Sigmoid colon (tissue), 6 donors: ENCODE measurements at regions not wholly inside any gene's neighbourhood (a gene's known extent, or its start where the extent isn't known, plus 50 kb on each side); places are given as distances from the start of the nearest gene placed in this dataset.
A peak's percentile ranks its signal among the peaks of the same experiment; 100 is the strongest.

Experiments used
- DNase-seq: peaks from one replicate; pipeline ENCODE4 v3.0.0-alpha.2; 2019
- H3K27ac ChIP-seq, 4 donors: fragments of 200-600 bp; sonication (generic); one replicate each; pipeline ENCODE4 v1.5.1; 2016 to 2019; ENCODE audit warnings: mild to moderate bottlenecking in 1 of 4
- H3K27me3 ChIP-seq, 3 donors: fragments of 200-600 bp; sonication (generic); one replicate each; pipeline ENCODE4 v1.5.1; 2019; ENCODE audit warnings: mild to moderate bottlenecking in 1 of 3
- H3K36me3 ChIP-seq, 4 donors: fragments of 200-600 bp; sonication (generic); one replicate each; pipeline ENCODE4 v1.5.1; 2016 to 2019
- H3K4me1 ChIP-seq, 4 donors: fragments of 200-600 bp; sonication (generic); one replicate each; pipeline ENCODE4 v1.5.1; 2017 to 2019
- H3K4me3 ChIP-seq, 4 donors: fragments of 200-600 bp; sonication (generic); one replicate each; pipeline ENCODE4 v1.5.1; 2017 to 2019; ENCODE audit warnings: mild to moderate bottlenecking in 2 of 4, moderate library complexity in 1 of 4
- H3K9me3 ChIP-seq, 4 donors: fragments of 200-600 bp in 3 of 4; sonication (generic) in 3 of 4; one replicate each; pipeline versions ENCODE4 v1.5.1 to v1.6.1; 2013 to 2019
- EP300 ChIP-seq, 4 donors: sonication (generic); formaldehyde crosslinking; IDR thresholded peaks; one replicate each; pipeline ENCODE4 v1.6.1; 2017; ENCODE audit warnings: antibody characterized with exemption in 4 of 4
- POLR2A ChIP-seq, 2 donors: fragments of 450-650 bp; IDR thresholded peaks; one replicate each; pipeline ENCODE4 v1.6.1; 2016; ENCODE audit warnings: antibody characterized with exemption in 2 of 2, mild to moderate bottlenecking in 2 of 2, moderate library complexity in 2 of 2
- POLR2AphosphoS5 ChIP-seq, 4 donors: sonication (generic); formaldehyde crosslinking; IDR thresholded peaks; one replicate each; pipeline ENCODE4 v1.6.1; 2017; ENCODE audit warnings: antibody characterized with exemption in 4 of 4
- WGBS, 2 donors: extraction: QIAGEN DNeasy Blood & Tissue Kit; methylation state at CpG; one replicate each; pipeline ENCODE4 v1.1.7; 2013; 5-methylcytosine and 5-hydroxymethylcytosine counted together
- intact Hi-C: fragments of 100-400 bp; cut with DNase I; formaldehyde crosslinking; loops from one replicate; pipeline ENCODE4 v1.15.1; 2023
- TF ChIP-seq, protein P1 (sequence below), 4 experiments: fragments of 450-650 bp in 3 of 4; fragments of 200-600 bp in 1 of 4; IDR thresholded peaks; one replicate each; pipeline ENCODE4 v1.5.1; 2016 to 2019; ENCODE audit warnings: antibody characterized with exemption in 4 of 4, mild to moderate bottlenecking in 3 of 4, moderate library complexity in 2 of 4
- donor health status: healthy with polysubstance abuse.
- donor health status: healthy.

GRCh38 chr16:87068762-87069150, 248.4 kb downstream of the C16orf95 start:
- intact Hi-C loops: loop anchor here (10.0 kb wide), 1 partner anchor 206 kb away; no protein-coding TSS in a partner anchor
- H3K27ac ChIP-seq: no peak overlapping the region
- no peak overlapping the region for H3K4me3 ChIP-seq
- 68 to 82% methylated on average over 20 of the region's 20 CpGs for WGBS, 2 donors
- peak; percentile 45 for DNase-seq
- H3K9me3 ChIP-seq: no peaks in the 10 kb centered on the region
- TF ChIP-seq POLR2AphosphoS5 (IDR thresholded peaks at IDR 0.05) (no peak), EP300 (IDR thresholded peaks at IDR 0.05) (no peak), POLR2A (IDR thresholded peaks at IDR 0.05) (no peak)
- TF ChIP-seq, protein P1, sequence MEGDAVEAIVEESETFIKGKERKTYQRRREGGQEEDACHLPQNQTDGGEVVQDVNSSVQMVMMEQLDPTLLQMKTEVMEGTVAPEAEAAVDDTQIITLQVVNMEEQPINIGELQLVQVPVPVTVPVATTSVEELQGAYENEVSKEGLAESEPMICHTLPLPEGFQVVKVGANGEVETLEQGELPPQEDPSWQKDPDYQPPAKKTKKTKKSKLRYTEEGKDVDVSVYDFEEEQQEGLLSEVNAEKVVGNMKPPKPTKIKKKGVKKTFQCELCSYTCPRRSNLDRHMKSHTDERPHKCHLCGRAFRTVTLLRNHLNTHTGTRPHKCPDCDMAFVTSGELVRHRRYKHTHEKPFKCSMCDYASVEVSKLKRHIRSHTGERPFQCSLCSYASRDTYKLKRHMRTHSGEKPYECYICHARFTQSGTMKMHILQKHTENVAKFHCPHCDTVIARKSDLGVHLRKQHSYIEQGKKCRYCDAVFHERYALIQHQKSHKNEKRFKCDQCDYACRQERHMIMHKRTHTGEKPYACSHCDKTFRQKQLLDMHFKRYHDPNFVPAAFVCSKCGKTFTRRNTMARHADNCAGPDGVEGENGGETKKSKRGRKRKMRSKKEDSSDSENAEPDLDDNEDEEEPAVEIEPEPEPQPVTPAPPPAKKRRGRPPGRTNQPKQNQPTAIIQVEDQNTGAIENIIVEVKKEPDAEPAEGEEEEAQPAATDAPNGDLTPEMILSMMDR (IDR thresholded peaks at IDR 0.05): no peak
- H3K4me1 ChIP-seq: no peaks in the 10 kb centered on the region
- H3K27me3 ChIP-seq: peaks cover 0 to 71% (median 35%) of the 10 kb centered on the region in 3 donors
- H3K36me3 ChIP-seq: no peaks in the 10 kb centered on the region

DNA sequence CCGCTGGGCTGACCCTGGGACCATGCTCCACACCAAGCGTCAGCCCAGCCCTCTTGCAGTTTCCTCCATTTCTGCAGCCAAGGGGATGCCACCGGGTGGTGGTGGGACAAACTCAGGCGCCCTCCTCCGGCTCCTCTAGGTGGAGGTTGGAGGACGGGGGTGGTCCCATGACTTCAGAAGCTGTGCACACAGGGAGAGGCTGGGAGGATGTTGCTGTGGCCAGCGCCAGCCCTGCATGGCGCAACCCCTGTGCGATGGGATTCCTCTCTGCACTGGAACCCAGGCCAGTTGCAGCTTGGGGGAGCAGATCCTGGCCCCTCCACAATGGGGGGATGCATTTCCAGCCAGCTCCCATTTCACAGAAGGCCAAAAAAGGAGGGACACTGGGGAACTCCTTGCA, 246.5 kb downstream of the C16orf95 start:
- 85 to 90% methylated on average over 9 of the region's 9 CpGs for WGBS, 2 donors
- Histone ChIP-seq H3K9me3 (no peaks in the 10 kb centered on the region), H3K27ac (no peak overlapping the region), H3K4me1 (no peaks in the 10 kb centered on the region), H3K4me3 (no peak overlapping the region), H3K27me3 (peaks cover 0 to 52% (median 30%) of the 10 kb centered on the region in 3 donors), H3K36me3 (no peaks in the 10 kb centered on the region)
- TF ChIP-seq EP300 (IDR thresholded peaks at IDR 0.05) (no peak), POLR2AphosphoS5 (IDR thresholded peaks at IDR 0.05) (no peak), POLR2A (IDR thresholded peaks at IDR 0.05) (no peak)
- TF ChIP-seq, protein P1 (IDR thresholded peaks at IDR 0.05): no peak
- intact Hi-C loops: no loop called here
- peak; percentile 44 for DNase-seq

- Histone ChIP-seq H3K27ac (no peak overlapping the region), H3K9me3 (no peaks in the 10 kb centered on the region), H3K4me1 (no peaks in the 10 kb centered on the region), H3K36me3 (no peaks in the 10 kb centered on the region), H3K4me3 (no peak overlapping the region), H3K27me3 (peaks cover 0 to 38% (median 19%) of the 10 kb centered on the region in 3 donors)
- WGBS, 2 donors: 74 to 77% methylated on average over 8 of the region's 8 CpGs
- TF ChIP-seq, protein P1 (IDR thresholded peaks at IDR 0.05): no peak
- no peak for TF ChIP-seq EP300 (IDR thresholded peaks at IDR 0.05)
- no peak for TF ChIP-seq POLR2AphosphoS5 (IDR thresholded peaks at IDR 0.05)
- no peak for TF ChIP-seq POLR2A (IDR thresholded peaks at IDR 0.05)
- no peak for DNase-seq
- intact Hi-C loops: no loop called here
These were observed 245.1 kb downstream of the C16orf95 start for GRCh38 chr16:87072101-87072500.

DNA sequence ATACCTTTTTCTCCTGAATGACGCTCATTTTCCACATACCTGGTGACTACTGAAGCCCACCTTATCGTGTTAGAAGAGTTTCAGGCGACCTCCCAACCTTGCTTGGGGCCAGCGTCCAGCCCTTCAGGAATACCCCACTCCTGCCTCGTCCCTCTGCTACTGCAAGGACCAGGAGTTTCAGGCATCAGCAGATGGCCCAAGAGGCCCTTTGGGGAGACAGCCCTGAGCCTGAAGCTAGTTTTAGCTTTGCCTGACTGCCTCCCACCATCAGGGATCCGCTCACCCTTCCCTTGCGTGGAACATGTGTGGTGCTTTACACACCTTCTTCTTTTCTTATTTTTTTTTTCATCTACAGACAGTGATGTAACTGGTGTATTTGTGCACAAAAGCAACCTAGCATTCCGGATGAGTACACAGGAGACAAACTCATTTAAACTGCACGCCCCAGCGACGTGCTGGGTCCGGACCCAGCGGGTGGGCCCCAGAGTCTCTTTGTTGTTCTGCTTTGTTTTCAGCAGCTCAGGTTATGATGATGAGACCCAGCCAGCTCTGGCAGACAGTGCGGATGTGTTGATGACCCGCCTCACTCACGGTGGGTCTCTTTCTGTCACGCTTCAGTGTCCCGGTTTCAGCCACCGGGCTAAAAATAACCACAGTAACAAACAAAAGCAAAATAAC, 242.4 kb downstream of the C16orf95 start:
- intact Hi-C loops: no loop called here
- no peaks in the 10 kb centered on the region for H3K9me3 ChIP-seq
- DNase-seq: peak; percentile 24
- H3K27me3 ChIP-seq: peaks cover 0 to 12% (median 9%) of the 10 kb centered on the region in 3 donors
- no peak overlapping the region for H3K4me3 ChIP-seq
- no peak overlapping the region for H3K27ac ChIP-seq
- H3K4me1 ChIP-seq: no peaks in the 10 kb centered on the region
- TF ChIP-seq, protein P1 (IDR thresholded peaks at IDR 0.05): no peak
- TF ChIP-seq POLR2A (IDR thresholded peaks at IDR 0.05) (no peak), POLR2AphosphoS5 (IDR thresholded peaks at IDR 0.05) (no peak), EP300 (IDR thresholded peaks at IDR 0.05) (no peak)
- 74 to 81% methylated on average over 19 of the region's 19 CpGs for WGBS, 2 donors
- no peaks in the 10 kb centered on the region for H3K36me3 ChIP-seq
